Naive thymus-derived CD4-positive, alpha-beta T cell (primary cell): ENCODE measurements at regions not wholly inside any gene's neighbourhood (a gene's known extent, or its start where the extent isn't known, plus 50 kb on each side); places are given as distances from the start of the nearest gene placed in this dataset.

Experiments used
- ATAC-seq: fragments of 150-1000 bp; cut with Tn5 transposase; 2 replicates; pipeline ENCODE4 v1.10.0; 2021; ENCODE audit warnings: mild to moderate bottlenecking, moderate library complexity
- CTCF ChIA-PET: fragments of 350-600 bp; sonication (Branson Sonifier 250); formaldehyde crosslinking; loops from one replicate; lab custom pipeline; 2021; ENCODE audit warnings: antibody characterized with exemption; lab: Charles Lee
- POLR2A ChIA-PET: fragments of 350-600 bp; sonication (Branson Sonifier 250); formaldehyde crosslinking; loops from one replicate; lab custom pipeline; 2021; ENCODE audit warnings: antibody characterized with exemption, inconsistent platforms; lab: Charles Lee
- DNase-seq, 9 donors: peaks; one replicate each; pipeline versions ENCODE4 v3.0.0 to v3.0.0-alpha.2; 2020 to 2022; ENCODE audit warnings: mixed read lengths in 1 of 9
- H3K27ac ChIP-seq: one replicate; pipeline ENCODE4 v1.7.0; 2013; ENCODE audit warnings: mild to moderate bottlenecking, low read depth, low read length, moderate library complexity
- H3K27me3 ChIP-seq, 2 donors: one replicate each; pipeline ENCODE4 v1.7.0; 2013; ENCODE audit warnings: low read length in 2 of 2, mild to moderate bottlenecking in 2 of 2, moderate library complexity in 2 of 2; ENCODE audit not compliant: control insufficient read depth in 2 of 2, insufficient read depth in 2 of 2
- H3K36me3 ChIP-seq, 3 experiments: 1 replicate in 2 of 3; 2 replicates in 1 of 3; pipeline ENCODE4 v1.7.0; 2013; ENCODE audit warnings: low read length in 3 of 3, mild to moderate bottlenecking in 3 of 3, moderate library complexity in 1 of 3; ENCODE audit not compliant: insufficient read depth in 3 of 3, control insufficient read depth in 2 of 3
- H3K4me1 ChIP-seq, 2 donors: one replicate each; pipeline ENCODE4 v1.7.0; 2013; ENCODE audit warnings: low read length in 2 of 2, mild to moderate bottlenecking in 2 of 2, moderate library complexity in 1 of 2; ENCODE audit not compliant: control insufficient read depth in 2 of 2, insufficient read depth in 2 of 2
- H3K4me3 ChIP-seq: 2 replicates; pipeline ENCODE4 v1.7.0; 2013; ENCODE audit warnings: mild to moderate bottlenecking, low read length
- H3K9me3 ChIP-seq, 3 experiments: 1 replicate in 2 of 3; 2 replicates in 1 of 3; pipeline ENCODE4 v1.7.0; 2013; ENCODE audit warnings: low read length in 3 of 3; ENCODE audit not compliant: control insufficient read depth in 2 of 3
- H3K27ac Mint-ChIP-seq, 9 donors: one replicate each; pipeline ENCODE4 v1.8.0; 2020 to 2022; ENCODE audit warnings: mixed read lengths in 9 of 9, mild to moderate bottlenecking in 8 of 9, moderate library complexity in 5 of 9, inconsistent platforms in 2 of 9
- H3K27me3 Mint-ChIP-seq, 5 donors: one replicate each; pipeline ENCODE4 v1.8.0; 2021 to 2022; ENCODE audit warnings: mixed read lengths in 5 of 5, mild to moderate bottlenecking in 1 of 5
- H3K36me3 Mint-ChIP-seq, 5 donors: one replicate each; pipeline ENCODE4 v1.8.0; 2020 to 2022; ENCODE audit warnings: mixed read lengths in 5 of 5, mild to moderate bottlenecking in 3 of 5, inconsistent platforms in 1 of 5
- H3K4me1 Mint-ChIP-seq, 7 donors: one replicate each; pipeline ENCODE4 v1.8.0; 2020 to 2022; ENCODE audit warnings: mixed read lengths in 7 of 7, mild to moderate bottlenecking in 3 of 7, inconsistent platforms in 1 of 7
- H3K4me3 Mint-ChIP-seq, 10 donors: one replicate each; pipeline ENCODE4 v1.8.0; 2020 to 2022; ENCODE audit warnings: mild to moderate bottlenecking in 10 of 10, mixed read lengths in 10 of 10, moderate library complexity in 6 of 10, inconsistent platforms in 2 of 10
- H3K9me3 Mint-ChIP-seq, 11 donors: one replicate each; pipeline ENCODE4 v1.8.0; 2020 to 2022; ENCODE audit warnings: mixed read lengths in 11 of 11, mild to moderate bottlenecking in 4 of 11, inconsistent platforms in 1 of 11, moderate library complexity in 1 of 11
- intact Hi-C, 2 donors: fragments of 100-400 bp; cut with micrococcal nuclease; formaldehyde crosslinking; loops; one replicate each; pipeline ENCODE4 v1.15.1; 2023

- H3K36me3 ChIP-seq: no peaks in the 10 kb centered on the region
- H3K27me3 ChIP-seq: no peaks in the 10 kb centered on the region
- Mint-ChIP-seq H3K9me3 (peaks cover 0 to 13% (median 3%) of the 10 kb centered on the region in 11 donors), H3K27me3 (no peaks in the 10 kb centered on the region), H3K4me1 (no peaks in the 10 kb centered on the region), H3K4me3 (no peak overlapping the region), H3K27ac (no peak overlapping the region), H3K36me3 (peaks cover 0 to 3% (median 0%) of the 10 kb centered on the region in 5 donors)
- no peak overlapping the region for H3K4me3 ChIP-seq
- intact Hi-C loops: no loop called here
- POLR2A ChIA-PET: no interaction called here
- DNase-seq (no peak), ATAC-seq (no peak)
- CTCF ChIA-PET: no interaction called here
- H3K4me1 ChIP-seq: no peaks in the 10 kb centered on the region
- no peaks in the 10 kb centered on the region for H3K9me3 ChIP-seq
- no peak overlapping the region for H3K27ac ChIP-seq
These were observed 322.3 kb downstream of the GBE1 start for GRCh38 chr3:81439108-81439507.

- POLR2A ChIA-PET: no interaction called here
- peaks cover 0 to 3% (median 0%) of the 10 kb centered on the region in 5 donors for H3K36me3 Mint-ChIP-seq
These were observed 323.8 kb downstream of the GBE1 start for GRCh38 chr3:81437683-81438082.

GRCh38 chr3:81436182-81436581 lies 325.3 kb downstream of the GBE1 start:
- Histone ChIP-seq H3K27me3 (no peaks in the 10 kb centered on the region), H3K9me3 (no peaks in the 10 kb centered on the region), H3K4me1 (no peaks in the 10 kb centered on the region), H3K36me3 (no peaks in the 10 kb centered on the region), H3K4me3 (no peak overlapping the region), H3K27ac (no peak overlapping the region)
- DNase-seq (no peak), ATAC-seq (no peak)
- Mint-ChIP-seq H3K27ac (no peak overlapping the region), H3K4me1 (no peaks in the 10 kb centered on the region), H3K27me3 (no peaks in the 10 kb centered on the region), H3K36me3 (peaks cover 0 to 3% (median 0%) of the 10 kb centered on the region in 5 donors), H3K9me3 (peaks cover 0 to 13% (median 3%) of the 10 kb centered on the region in 11 donors), H3K4me3 (no peak overlapping the region)
- ChIA-PET POLR2A (no interaction called here), CTCF (no interaction called here)
- intact Hi-C loops: no loop called here

More at GRCh38 chr3:81437683-81438082, 323.8 kb downstream of the GBE1 start:
- Mint-ChIP-seq H3K4me3 (no peak overlapping the region), H3K9me3 (peaks cover 0 to 13% (median 3%) of the 10 kb centered on the region in 11 donors), H3K27ac (no peak overlapping the region), H3K27me3 (no peaks in the 10 kb centered on the region), H3K4me1 (no peaks in the 10 kb centered on the region)
- Histone ChIP-seq H3K36me3 (no peaks in the 10 kb centered on the region), H3K27me3 (no peaks in the 10 kb centered on the region), H3K9me3 (no peaks in the 10 kb centered on the region), H3K4me3 (no peak overlapping the region), H3K4me1 (no peaks in the 10 kb centered on the region), H3K27ac (no peak overlapping the region)
- CTCF ChIA-PET: no interaction called here
- no peak for ATAC-seq
- DNase-seq: no peak
- intact Hi-C loops: no loop called here

GRCh38 chr3:81435050-81435449 lies 326.4 kb downstream of the GBE1 start:
- no peaks in the 10 kb centered on the region for H3K27me3 Mint-ChIP-seq
- ChIA-PET CTCF (no interaction called here), POLR2A (no interaction called here)
- no peaks in the 10 kb centered on the region for H3K27me3 ChIP-seq
- peaks cover 0 to 3% (median 0%) of the 10 kb centered on the region in 5 donors for H3K36me3 Mint-ChIP-seq
- ATAC-seq (no peak), DNase-seq (no peak)
- H3K4me1 ChIP-seq: no peaks in the 10 kb centered on the region
- H3K27ac Mint-ChIP-seq: no peak overlapping the region
- H3K9me3 Mint-ChIP-seq: peaks cover 0 to 9% (median 0%) of the 10 kb centered on the region in 11 donors
- no peaks in the 10 kb centered on the region for H3K4me1 Mint-ChIP-seq
- no peak overlapping the region for H3K4me3 ChIP-seq
- no peaks in the 10 kb centered on the region for H3K9me3 ChIP-seq
- no peaks in the 10 kb centered on the region for H3K36me3 ChIP-seq
- H3K27ac ChIP-seq: no peak overlapping the region
- no peak overlapping the region for H3K4me3 Mint-ChIP-seq
- intact Hi-C loops: no loop called here

GRCh38 chr3:81434161-81434560 lies 327.3 kb downstream of the GBE1 start:
- ChIA-PET POLR2A (no interaction called here), CTCF (no interaction called here)
- Histone ChIP-seq H3K36me3 (no peaks in the 10 kb centered on the region), H3K27me3 (no peaks in the 10 kb centered on the region), H3K9me3 (no peaks in the 10 kb centered on the region), H3K4me3 (no peak overlapping the region), H3K27ac (no peak overlapping the region), H3K4me1 (no peaks in the 10 kb centered on the region)
- intact Hi-C loops: no loop called here
- Mint-ChIP-seq H3K36me3 (peaks cover 0 to 3% (median 0%) of the 10 kb centered on the region in 5 donors), H3K27ac (no peak overlapping the region), H3K4me3 (no peak overlapping the region), H3K9me3 (peaks cover 0 to 9% (median 0%) of the 10 kb centered on the region in 11 donors), H3K27me3 (no peaks in the 10 kb centered on the region), H3K4me1 (no peaks in the 10 kb centered on the region)
- ATAC-seq: no peak
- DNase-seq: no peak

- Histone ChIP-seq H3K27me3 (no peaks in the 10 kb centered on the region), H3K36me3 (no peaks in the 10 kb centered on the region), H3K4me1 (no peaks in the 10 kb centered on the region), H3K4me3 (no peak overlapping the region), H3K9me3 (no peaks in the 10 kb centered on the region), H3K27ac (no peak overlapping the region)
- Mint-ChIP-seq H3K27me3 (no peaks in the 10 kb centered on the region), H3K36me3 (no peaks in the 10 kb centered on the region), H3K27ac (no peak overlapping the region), H3K9me3 (peaks cover 0 to 7% (median 0%) of the 10 kb centered on the region in 11 donors), H3K4me3 (no peak overlapping the region), H3K4me1 (no peaks in the 10 kb centered on the region)
- no peak for ATAC-seq
- intact Hi-C loops: no loop called here
- CTCF ChIA-PET: no interaction called here
- POLR2A ChIA-PET: no interaction called here
- no peak for DNase-seq
These were observed 327.8 kb downstream of the GBE1 start for GRCh38 chr3:81433675-81434074.

- no peak for DNase-seq
- no peak overlapping the region for H3K4me3 ChIP-seq
- ChIA-PET CTCF (no interaction called here), POLR2A (no interaction called here)
- intact Hi-C loops: no loop called here
- ATAC-seq: no peak
- no peak overlapping the region for H3K27ac ChIP-seq
- H3K9me3 ChIP-seq: no peaks in the 10 kb centered on the region
- Mint-ChIP-seq H3K27ac (no peak overlapping the region), H3K4me3 (no peak overlapping the region), H3K4me1 (no peaks in the 10 kb centered on the region), H3K36me3 (no peaks in the 10 kb centered on the region), H3K27me3 (no peaks in the 10 kb centered on the region), H3K9me3 (peaks cover 0 to 6% (median 0%) of the 10 kb centered on the region in 11 donors)
- no peaks in the 10 kb centered on the region for H3K4me1 ChIP-seq
- no peaks in the 10 kb centered on the region for H3K36me3 ChIP-seq
- H3K27me3 ChIP-seq: no peaks in the 10 kb centered on the region
These were observed 329.0 kb downstream of the GBE1 start for GRCh38 chr3:81432456-81432855.
